ENCODE measurements at regions not wholly inside any gene's neighbourhood (a gene's known extent, or its start where the extent isn't known, plus 50 kb on each side); places are given as distances from the start of the nearest gene placed in this dataset.

- Histone ChIP-seq H3K4me1 (no peaks in the 10 kb centered on the region), H3K27ac (no peak overlapping the region), H3K9me3 (replicated peaks) (peaks cover 10% of the 10 kb centered on the region; the same call in 1 of the 2 replicates), H3K36me3 (no peaks in the 10 kb centered on the region), H3K27me3 (no peaks in the 10 kb centered on the region), H3K4me3 (no peak overlapping the region)
- DNase-seq: no peak
Measured at GRCh38 chr12:24393071-24393470, 443.6 kb upstream of the SOX5 start.

DNA sequence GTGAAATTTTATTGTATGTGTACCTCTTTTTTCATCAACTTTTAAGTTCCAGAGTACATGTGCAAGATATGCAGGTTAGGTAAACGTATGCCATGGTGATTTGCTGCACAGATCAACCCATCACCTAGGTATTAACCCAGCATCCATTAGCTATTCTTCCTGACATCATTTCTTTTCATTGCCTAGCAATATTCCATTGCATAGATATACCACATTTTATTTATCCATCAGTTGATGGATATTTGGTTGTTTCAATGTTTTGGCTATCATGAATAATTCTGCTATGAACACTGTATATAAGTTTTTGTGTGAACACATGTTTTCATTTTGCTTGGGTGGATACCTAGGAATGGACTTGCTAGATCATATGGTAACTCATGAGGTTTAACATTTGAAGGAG is 439.9 kb upstream of the SOX5 start:
- H3K4me1 ChIP-seq: no peaks in the 10 kb centered on the region
- DNase-seq: no peak
- no peaks in the 10 kb centered on the region for H3K36me3 ChIP-seq
- no peak overlapping the region for H3K27ac ChIP-seq
- no peaks in the 10 kb centered on the region for H3K27me3 ChIP-seq
- peaks cover 10% of the 10 kb centered on the region; the same call in 1 of the 2 replicates for H3K9me3 ChIP-seq (replicated peaks)
- H3K4me3 ChIP-seq: no peak overlapping the region

- no peaks in the 10 kb centered on the region for H3K4me1 ChIP-seq
- H3K36me3 ChIP-seq: no peaks in the 10 kb centered on the region
- no peaks in the 10 kb centered on the region for H3K27me3 ChIP-seq
- no peak for DNase-seq
- H3K9me3 ChIP-seq (replicated peaks): peaks cover 10% of the 10 kb centered on the region; the same call in 1 of the 2 replicates
- no peak overlapping the region for H3K27ac ChIP-seq
- no peak overlapping the region for H3K4me3 ChIP-seq
Measured at GRCh38 chr12:24387381-24387780, 437.9 kb upstream of the SOX5 start.

GRCh38 chr12:24386836-24387235 is 437.4 kb upstream of the SOX5 start:
- Histone ChIP-seq H3K27ac (no peak overlapping the region), H3K4me1 (no peaks in the 10 kb centered on the region), H3K36me3 (no peaks in the 10 kb centered on the region), H3K27me3 (no peaks in the 10 kb centered on the region), H3K9me3 (replicated peaks) (peaks cover 10% of the 10 kb centered on the region; the same call in 1 of the 2 replicates), H3K4me3 (no peak overlapping the region)
- no peak for DNase-seq

- Histone ChIP-seq H3K4me1 (peaks cover 17% of the 10 kb centered on the region), H3K27ac (no peak overlapping the region), H3K4me3 (no peak overlapping the region), H3K36me3 (no peaks in the 10 kb centered on the region), H3K27me3 (no peaks in the 10 kb centered on the region), H3K9me3 (replicated peaks) (no peaks in the 10 kb centered on the region)
- DNase-seq: no peak
Measured at GRCh38 chr12:24381790-24382189, 432.3 kb upstream of the SOX5 start.

- Histone ChIP-seq H3K36me3 (no peaks in the 10 kb centered on the region), H3K4me3 (no peak overlapping the region), H3K9me3 (replicated peaks) (no peaks in the 10 kb centered on the region), H3K4me1 (peaks cover 17% of the 10 kb centered on the region), H3K27ac (no peak overlapping the region), H3K27me3 (no peaks in the 10 kb centered on the region)
- no peak for DNase-seq
Measured at GRCh38 chr12:24379861-24380521, 430.5 kb upstream of the SOX5 start.

DNA sequence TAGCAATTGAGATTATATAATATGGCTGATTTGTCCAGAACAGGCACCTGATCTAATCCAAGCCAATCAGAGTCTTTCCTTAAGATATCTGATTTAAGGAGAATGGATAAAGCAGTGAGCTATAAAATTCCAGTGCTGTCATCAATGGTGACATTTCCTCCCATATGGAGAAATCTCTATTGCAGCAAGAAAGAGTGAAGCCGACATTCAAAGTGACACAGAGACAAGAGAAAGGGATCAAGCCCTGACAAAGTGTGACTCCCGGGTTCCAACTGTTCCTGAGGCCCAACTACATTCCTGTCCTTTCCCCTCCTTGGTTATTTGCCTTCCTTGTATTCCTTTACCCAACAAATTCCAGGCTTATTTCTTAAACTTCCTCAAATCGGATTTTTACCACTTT is 430.0 kb upstream of the SOX5 start:
- no peaks in the 10 kb centered on the region for H3K36me3 ChIP-seq
- no peak for DNase-seq
- no peak overlapping the region for H3K27ac ChIP-seq
- H3K27me3 ChIP-seq: no peaks in the 10 kb centered on the region
- no peak overlapping the region for H3K4me3 ChIP-seq
- peaks cover 17% of the 10 kb centered on the region for H3K4me1 ChIP-seq
- H3K9me3 ChIP-seq (replicated peaks): no peaks in the 10 kb centered on the region

GRCh38 chr12:24378548-24379407 is 429.3 kb upstream of the SOX5 start:
- peak overlapping the region; percentile 25; the same call in 1 of the 2 replicates for H3K4me3 ChIP-seq
- H3K9me3 ChIP-seq (replicated peaks): no peaks in the 10 kb centered on the region
- H3K27ac ChIP-seq: no peak overlapping the region
- H3K27me3 ChIP-seq: no peaks in the 10 kb centered on the region
- peaks cover 17% of the 10 kb centered on the region for H3K4me1 ChIP-seq
- DNase-seq: peak; percentile 47 to 72
- H3K36me3 ChIP-seq: no peaks in the 10 kb centered on the region

- no peaks in the 10 kb centered on the region for H3K36me3 ChIP-seq
- no peaks in the 10 kb centered on the region for H3K9me3 ChIP-seq (replicated peaks)
- DNase-seq: no peak
- H3K4me1 ChIP-seq: peaks cover 16% of the 10 kb centered on the region
- H3K27ac ChIP-seq: no peak overlapping the region
- H3K4me3 ChIP-seq: no peak overlapping the region
- H3K27me3 ChIP-seq: no peaks in the 10 kb centered on the region
Measured at GRCh38 chr12:24374452-24374851, 425.0 kb upstream of the SOX5 start.

DNA sequence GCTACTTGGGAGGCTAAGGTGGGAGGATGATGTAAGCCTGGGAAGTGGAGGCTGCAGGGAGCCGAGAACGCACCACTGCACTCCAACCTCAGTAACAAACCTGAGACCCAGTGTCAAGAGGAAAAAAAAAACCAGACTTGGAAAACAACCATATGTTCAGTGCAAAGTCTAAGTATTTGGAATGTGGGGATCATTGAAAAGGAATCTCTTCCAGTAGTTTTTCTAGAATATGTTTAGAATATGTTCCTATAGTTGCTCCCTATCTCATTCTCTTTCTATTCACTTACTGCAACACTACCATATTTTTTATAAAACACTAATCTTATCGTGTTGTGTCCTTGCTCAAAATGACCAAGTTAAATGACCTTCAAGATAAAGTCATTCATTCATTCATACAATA is 423.5 kb upstream of the SOX5 start:
- H3K4me3 ChIP-seq: no peak overlapping the region
- H3K9me3 ChIP-seq (replicated peaks): no peaks in the 10 kb centered on the region
- no peaks in the 10 kb centered on the region for H3K36me3 ChIP-seq
- H3K27me3 ChIP-seq: no peaks in the 10 kb centered on the region
- H3K4me1 ChIP-seq: peaks cover 3% of the 10 kb centered on the region
- H3K27ac ChIP-seq: no peak overlapping the region
- no peak for DNase-seq

DNA sequence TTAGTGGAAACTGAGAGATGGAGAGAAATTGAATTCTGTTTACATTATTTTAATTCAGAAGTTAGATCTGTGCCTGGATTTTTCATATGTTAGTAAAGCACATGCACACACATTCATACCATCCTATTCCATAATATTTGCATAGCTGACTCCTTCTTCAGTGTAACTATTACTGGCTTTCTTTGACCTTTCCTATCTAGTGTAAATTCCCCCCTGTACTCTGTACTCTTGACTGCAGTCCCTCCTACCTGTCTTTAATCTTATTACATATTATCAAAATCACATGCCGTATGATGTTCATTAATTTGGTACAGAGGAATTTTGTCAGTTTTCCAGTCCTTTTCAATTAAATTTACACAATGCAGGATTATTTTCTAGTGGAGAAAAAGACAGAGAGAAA is 417.0 kb upstream of the SOX5 start:
- no peak for DNase-seq
- H3K9me3 ChIP-seq (replicated peaks): no peaks in the 10 kb centered on the region
- no peaks in the 10 kb centered on the region for H3K36me3 ChIP-seq
- no peaks in the 10 kb centered on the region for H3K27me3 ChIP-seq
- no peaks in the 10 kb centered on the region for H3K4me1 ChIP-seq
- no peak overlapping the region for H3K27ac ChIP-seq
- H3K4me3 ChIP-seq: no peak overlapping the region

DNA sequence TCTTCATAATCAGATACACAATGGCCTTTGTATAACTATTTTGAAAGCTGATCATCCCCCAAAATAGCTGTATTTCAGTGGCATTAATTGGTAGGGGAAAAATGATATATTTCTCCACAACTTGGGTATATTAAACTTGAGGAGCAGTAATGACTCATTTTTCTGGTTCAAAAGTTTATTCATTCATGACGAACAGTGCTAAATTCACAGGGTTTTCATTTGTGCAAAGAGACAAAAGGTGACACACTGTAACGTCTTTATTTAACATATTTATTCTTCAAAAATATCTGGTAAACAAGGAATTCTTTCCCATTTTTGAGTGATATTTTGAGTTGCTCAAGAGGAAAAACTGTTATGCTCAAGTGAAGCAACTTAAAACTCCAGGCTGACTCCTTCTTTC is 415.5 kb upstream of the SOX5 start:
- no peak for DNase-seq
- no peaks in the 10 kb centered on the region for H3K4me1 ChIP-seq

GRCh38 chr12:24363177-24363754 is 413.8 kb upstream of the SOX5 start:
- no peaks in the 10 kb centered on the region for H3K27me3 ChIP-seq
- H3K4me1 ChIP-seq: no peaks in the 10 kb centered on the region

More for the DNA sequence above, 415.5 kb upstream of the SOX5 start:
- H3K27ac ChIP-seq: no peak overlapping the region
- H3K27me3 ChIP-seq: no peaks in the 10 kb centered on the region
- no peaks in the 10 kb centered on the region for H3K9me3 ChIP-seq (replicated peaks)
- H3K4me3 ChIP-seq: no peak overlapping the region
- H3K36me3 ChIP-seq: no peaks in the 10 kb centered on the region

DNA sequence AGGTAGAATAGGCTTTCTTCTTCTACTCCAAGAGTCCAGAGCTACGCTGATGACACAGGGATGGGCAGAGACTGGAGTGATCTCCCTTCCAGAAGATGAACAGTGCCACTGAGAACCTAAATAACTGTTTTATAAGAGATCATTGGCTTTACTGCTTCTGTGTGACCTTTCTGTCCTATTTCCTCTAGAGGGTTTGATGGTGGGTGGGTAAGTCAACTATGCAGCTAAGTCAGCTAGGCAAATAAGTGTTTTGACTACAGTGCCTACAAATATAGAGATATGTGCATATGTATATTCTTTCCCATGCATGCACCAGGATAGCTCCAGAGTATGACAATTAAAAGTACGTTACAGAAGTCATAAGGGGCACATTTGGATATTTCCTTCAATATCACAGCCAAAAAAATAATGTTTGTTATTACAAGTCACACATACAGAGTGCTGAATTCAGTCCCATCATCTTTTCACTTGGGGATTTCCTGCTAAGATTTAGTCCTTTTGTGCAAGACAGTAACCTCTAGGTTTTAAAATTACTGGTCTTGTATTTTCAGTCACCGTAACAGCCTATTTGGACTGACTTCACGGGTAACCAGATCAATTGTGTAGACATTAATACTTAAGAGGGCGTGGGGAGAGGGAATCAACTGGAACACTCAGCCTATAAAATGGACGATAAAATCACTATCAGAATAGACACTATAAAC is 412.6 kb upstream of the SOX5 start:
- DNase-seq: no peak
- H3K36me3 ChIP-seq: no peaks in the 10 kb centered on the region
- no peaks in the 10 kb centered on the region for H3K27me3 ChIP-seq
- no peaks in the 10 kb centered on the region for H3K9me3 ChIP-seq (replicated peaks)
- no peak overlapping the region for H3K4me3 ChIP-seq
- no peak overlapping the region for H3K27ac ChIP-seq
- no peaks in the 10 kb centered on the region for H3K4me1 ChIP-seq

More at GRCh38 chr12:24363177-24363754, 413.8 kb upstream of the SOX5 start:
- DNase-seq: peak in 1 of 2 experiments; percentile 36
- no peak overlapping the region for H3K4me3 ChIP-seq
- H3K27ac ChIP-seq: no peak overlapping the region
- H3K36me3 ChIP-seq: no peaks in the 10 kb centered on the region
- H3K9me3 ChIP-seq (replicated peaks): no peaks in the 10 kb centered on the region

GRCh38 chr12:24360907-24361306 is 411.4 kb upstream of the SOX5 start:
- Histone ChIP-seq H3K4me3 (no peak overlapping the region), H3K27me3 (no peaks in the 10 kb centered on the region), H3K36me3 (no peaks in the 10 kb centered on the region), H3K4me1 (no peaks in the 10 kb centered on the region), H3K27ac (no peak overlapping the region), H3K9me3 (replicated peaks) (no peaks in the 10 kb centered on the region)
- no peak for DNase-seq
